ENCODE measurements at regions not wholly inside any gene's neighbourhood (a gene's known extent, or its start where the extent isn't known, plus 50 kb on each side); places are given as distances from the start of the nearest gene placed in this dataset.
A peak's percentile ranks its signal among the peaks of the same experiment; 100 is the strongest.
"Not testable (repeated sequence)": the region's sequence is repeated elsewhere in the genome, so short reads cannot be mapped to it uniquely, and the experiment has no call there.

GRCh38 chrY:19012985-19013384, 239.4 kb upstream of the HSFY2 start:
- TF ChIP-seq CTCF (IDR thresholded peaks at IDR 0.05; ENCODE audit: control extremely low read depth, extremely low read depth, low read depth, missing control alignments): no peak
- POLR2A ChIA-PET: no interaction called here
- DNase-seq (ENCODE audit: extremely low spot score): no peak
- CTCF ChIA-PET: no interaction called here

- peak; percentile 1 for DNase-seq (ENCODE audit: extremely low spot score)
- POLR2A ChIA-PET: no interaction called here
- no peak for TF ChIP-seq CTCF (IDR thresholded peaks at IDR 0.05; ENCODE audit: control extremely low read depth, extremely low read depth, low read depth, missing control alignments)
- CTCF ChIA-PET: no interaction called here
Observed at GRCh38 chrY:19011605-19012090, 238.1 kb upstream of the HSFY2 start.

GRCh38 chrY:19006234-19006633, 232.7 kb upstream of the HSFY2 start:
- ChIA-PET CTCF (no interaction called here), POLR2A (no interaction called here)
- no peak for DNase-seq (ENCODE audit: extremely low spot score)
- no peak for TF ChIP-seq CTCF (IDR thresholded peaks at IDR 0.05; ENCODE audit: control extremely low read depth, extremely low read depth, low read depth, missing control alignments)

- TF ChIP-seq CTCF (IDR thresholded peaks at IDR 0.05; ENCODE audit: control extremely low read depth, extremely low read depth, low read depth, missing control alignments): no peak
- ChIA-PET CTCF (no interaction called here), POLR2A (no interaction called here)
- no peak for DNase-seq (ENCODE audit: extremely low spot score)
Observed at GRCh38 chrY:19005579-19005978, 232.0 kb upstream of the HSFY2 start.

GRCh38 chrY:18997635-18998240, 224.2 kb upstream of the HSFY2 start:
- ChIA-PET POLR2A (no interaction called here), CTCF (interaction anchor here (0.9 kb wide), 1 partner anchor 27 kb away, joined by 3 read pairs; no protein-coding TSS in a partner anchor)
- DNase-seq (ENCODE audit: extremely low spot score): no peak
- no peak for TF ChIP-seq CTCF (IDR thresholded peaks at IDR 0.05; ENCODE audit: control extremely low read depth, extremely low read depth, low read depth, missing control alignments)

- ChIA-PET CTCF (no interaction called here), POLR2A (no interaction called here)
- no peak for DNase-seq (ENCODE audit: extremely low spot score)
- TF ChIP-seq CTCF (IDR thresholded peaks at IDR 0.05; ENCODE audit: control extremely low read depth, extremely low read depth, low read depth, missing control alignments): no peak
Observed at GRCh38 chrY:18993480-18993879, 219.9 kb upstream of the HSFY2 start.

- DNase-seq (ENCODE audit: extremely low spot score); CTCF ChIA-PET; POLR2A ChIA-PET: not testable (repeated sequence)
Observed at GRCh38 chrY:18992684-18993083, 219.1 kb upstream of the HSFY2 start.
